ENCODE measurements at regions not wholly inside any gene's neighbourhood (a gene's known extent, or its start where the extent isn't known, plus 50 kb on each side); places are given as distances from the start of the nearest gene placed in this dataset.

- no peaks in the 10 kb centered on the region for H3K9me3 ChIP-seq (replicated peaks in 1 of 2; ENCODE audit: control insufficient read depth in 1 of 2, insufficient read depth in 1 of 2, low read length in 2 of 2)
- no peaks in the 10 kb centered on the region for H3K27me3 Mint-ChIP-seq (ENCODE audit: low read depth in 3 of 3)
- intact Hi-C loops (cut with micrococcal nuclease), result no loop called here
- no peaks in the 10 kb centered on the region for H3K36me3 ChIP-seq (replicated peaks in 1 of 2; ENCODE audit: control insufficient read depth in 1 of 2, insufficient read depth in 2 of 2, low read length in 2 of 2)
- no peak overlapping the region for H3K27ac Mint-ChIP-seq
- TF ChIP-seq, protein P1, sequence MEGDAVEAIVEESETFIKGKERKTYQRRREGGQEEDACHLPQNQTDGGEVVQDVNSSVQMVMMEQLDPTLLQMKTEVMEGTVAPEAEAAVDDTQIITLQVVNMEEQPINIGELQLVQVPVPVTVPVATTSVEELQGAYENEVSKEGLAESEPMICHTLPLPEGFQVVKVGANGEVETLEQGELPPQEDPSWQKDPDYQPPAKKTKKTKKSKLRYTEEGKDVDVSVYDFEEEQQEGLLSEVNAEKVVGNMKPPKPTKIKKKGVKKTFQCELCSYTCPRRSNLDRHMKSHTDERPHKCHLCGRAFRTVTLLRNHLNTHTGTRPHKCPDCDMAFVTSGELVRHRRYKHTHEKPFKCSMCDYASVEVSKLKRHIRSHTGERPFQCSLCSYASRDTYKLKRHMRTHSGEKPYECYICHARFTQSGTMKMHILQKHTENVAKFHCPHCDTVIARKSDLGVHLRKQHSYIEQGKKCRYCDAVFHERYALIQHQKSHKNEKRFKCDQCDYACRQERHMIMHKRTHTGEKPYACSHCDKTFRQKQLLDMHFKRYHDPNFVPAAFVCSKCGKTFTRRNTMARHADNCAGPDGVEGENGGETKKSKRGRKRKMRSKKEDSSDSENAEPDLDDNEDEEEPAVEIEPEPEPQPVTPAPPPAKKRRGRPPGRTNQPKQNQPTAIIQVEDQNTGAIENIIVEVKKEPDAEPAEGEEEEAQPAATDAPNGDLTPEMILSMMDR (IDR thresholded peaks at IDR 0.05), result no peak
- H3K36me3 Mint-ChIP-seq, result no peaks in the 10 kb centered on the region
- no peaks in the 10 kb centered on the region for H3K27me3 ChIP-seq (ENCODE audit: control insufficient read depth in 2 of 2, insufficient read depth in 2 of 2, low read length in 2 of 2)
- no peaks in the 10 kb centered on the region for H3K79me2 ChIP-seq (ENCODE audit: insufficient read depth, low read length)
- no peak overlapping the region for H3K4me2 ChIP-seq (replicated peaks; ENCODE audit: extremely low read depth, low read length, poor library complexity, severe bottlenecking)
- H3K4me1 ChIP-seq (ENCODE audit: control insufficient read depth in 1 of 2, insufficient read depth in 2 of 2, low read length in 2 of 2), result no peaks in the 10 kb centered on the region
- H4K20me1 ChIP-seq (ENCODE audit: insufficient read depth, low read length), result no peaks in the 10 kb centered on the region
- H2AFZ ChIP-seq (ENCODE audit: insufficient read depth, low read depth, low read length, poor library complexity, severe bottlenecking), result no peak overlapping the region
- H3K9me3 Mint-ChIP-seq, result peaks cover under 1 to 9% (median 4%) of the 10 kb centered on the region in 7 donors
- no peak overlapping the region for H3K9ac ChIP-seq (ENCODE audit: insufficient read depth, low read length, poor library complexity, severe bottlenecking)
- H3K27ac ChIP-seq (ENCODE audit: low read depth in 1 of 2, low read length in 2 of 2), result no peak overlapping the region
- no peak for DNase-seq
- H3K4me1 Mint-ChIP-seq, result no peaks in the 10 kb centered on the region
- no CpG with 5 or more reads among the region's 1 CpG for WGBS (ENCODE audit: insufficient coverage)
- no peak overlapping the region for H3K4me3 ChIP-seq (replicated peaks in 1 of 3; ENCODE audit: low read depth in 2 of 3, low read length in 3 of 3)
- H3K4me3 Mint-ChIP-seq, result no peak overlapping the region
These were observed 332.3 kb downstream of the CNTN3 start for GRCh38 chr3:74282202-74282601.

DNA sequence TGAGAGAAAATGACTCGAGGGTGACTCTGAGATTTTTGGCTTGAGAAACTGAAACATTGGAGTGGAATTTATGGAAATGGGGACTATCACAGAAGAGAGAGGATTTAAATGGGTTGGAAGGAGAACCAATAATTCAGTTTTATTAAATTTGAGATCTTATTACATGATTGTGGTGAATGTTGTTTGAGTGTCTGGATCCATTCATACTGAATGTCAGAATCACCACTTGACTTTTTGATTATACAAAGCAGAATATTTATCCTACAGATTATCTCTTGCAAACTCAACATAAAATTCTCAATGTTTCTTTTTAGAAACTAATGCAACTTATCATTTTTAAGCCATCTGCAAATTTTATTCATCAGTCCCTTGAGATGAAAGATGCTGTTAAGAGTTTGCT, 332.8 kb downstream of the CNTN3 start:
- DNase-seq, result no peak
- Histone ChIP-seq H3K4me1 (ENCODE audit: control insufficient read depth in 1 of 2, insufficient read depth in 2 of 2, low read length in 2 of 2) (no peaks in the 10 kb centered on the region), H3K9me3 (replicated peaks in 1 of 2; ENCODE audit: control insufficient read depth in 1 of 2, insufficient read depth in 1 of 2, low read length in 2 of 2) (no peaks in the 10 kb centered on the region), H3K27ac (ENCODE audit: low read depth in 1 of 2, low read length in 2 of 2) (no peak overlapping the region), H3K9ac (ENCODE audit: insufficient read depth, low read length, poor library complexity, severe bottlenecking) (no peak overlapping the region), H4K20me1 (ENCODE audit: insufficient read depth, low read length) (no peaks in the 10 kb centered on the region), H3K36me3 (replicated peaks in 1 of 2; ENCODE audit: control insufficient read depth in 1 of 2, insufficient read depth in 2 of 2, low read length in 2 of 2) (no peaks in the 10 kb centered on the region), H3K4me2 (replicated peaks; ENCODE audit: extremely low read depth, low read length, poor library complexity, severe bottlenecking) (no peak overlapping the region), H3K4me3 (replicated peaks in 1 of 3; ENCODE audit: low read depth in 2 of 3, low read length in 3 of 3) (no peak overlapping the region), H3K27me3 (ENCODE audit: control insufficient read depth in 2 of 2, insufficient read depth in 2 of 2, low read length in 2 of 2) (no peaks in the 10 kb centered on the region), H2AFZ (ENCODE audit: insufficient read depth, low read depth, low read length, poor library complexity, severe bottlenecking) (no peak overlapping the region), H3K79me2 (ENCODE audit: insufficient read depth, low read length) (no peaks in the 10 kb centered on the region)
- Mint-ChIP-seq H3K9me3 (peaks cover 3 to 9% (median 4%) of the 10 kb centered on the region in 7 donors), H3K4me1 (no peaks in the 10 kb centered on the region), H3K36me3 (no peaks in the 10 kb centered on the region), H3K27me3 (ENCODE audit: low read depth in 3 of 3) (no peaks in the 10 kb centered on the region), H3K27ac (no peak overlapping the region), H3K4me3 (no peak overlapping the region)
- no CpG with 5 or more reads among the region's 1 CpG for WGBS (ENCODE audit: insufficient coverage)
- TF ChIP-seq, protein P1 (IDR thresholded peaks at IDR 0.05), result no peak
- intact Hi-C loops (cut with micrococcal nuclease), result no loop called here

Data from CD14-positive monocyte (primary cell).